SU-DHL-6 (cell line): ENCODE measurements at regions not wholly inside any gene's neighbourhood (a gene's known extent, or its start where the extent isn't known, plus 50 kb on each side); places are given as distances from the start of the nearest gene placed in this dataset.

Experiments
- H2AFZ ChIP-seq: fragments of 200-600 bp; sonication (generic); 2 replicates; pipeline ENCODE4 v1.6.1; 2014; ENCODE audit warnings: low read depth, mild to moderate bottlenecking, moderate library complexity, mixed read lengths, antibody characterized with exemption, low read length; ENCODE audit not compliant: severe bottlenecking
- H3F3A ChIP-seq: fragments of 200-600 bp; shearing (Covaris generic); 2 replicates; pipeline ENCODE4 v1.6.0; 2016; ENCODE audit warnings: antibody characterized with exemption, mild to moderate bottlenecking; ENCODE audit not compliant: insufficient read depth
- H3K27ac ChIP-seq: fragments of 200-600 bp; sonication (generic); 2 replicates; pipeline ENCODE4 v1.5.1; 2016; ENCODE audit warnings: low read depth, mild to moderate bottlenecking, low read length, moderate library complexity, mixed read lengths
- H3K27me3 ChIP-seq: fragments of 200-600 bp; sonication (generic), shearing (Covaris generic); 2 replicates; pipeline ENCODE4 v1.6.0; 2014; ENCODE audit warnings: mild to moderate bottlenecking, low read length
- H3K36me3 ChIP-seq: fragments of 200-600 bp; sonication (generic); 2 replicates; pipeline ENCODE4 v1.6.1; 2014; ENCODE audit warnings: mild to moderate bottlenecking, low read length, mixed read lengths
- H3K4me2 ChIP-seq: fragments of 300-600, 200-600 bp; shearing (Covaris generic), sonication (generic); 2 replicates; pipeline ENCODE4 v1.6.0; 2014; ENCODE audit warnings: low read length, low read depth, mild to moderate bottlenecking; ENCODE audit not compliant: poor library complexity, severe bottlenecking
- H3K4me3 ChIP-seq: fragments of 200-600 bp; sonication (generic); 2 replicates; pipeline ENCODE4 v1.5.1; 2014; ENCODE audit warnings: antibody characterized with exemption, low read length, mild to moderate bottlenecking, mixed read lengths; ENCODE audit not compliant: insufficient read depth, poor library complexity, severe bottlenecking
- H3K79me2 ChIP-seq: fragments of 200-600 bp; sonication (generic); 2 replicates; pipeline ENCODE4 v1.6.1; 2014; ENCODE audit warnings: mild to moderate bottlenecking, low read length, moderate library complexity; ENCODE audit not compliant: insufficient read depth
- H3K9ac ChIP-seq: fragments of 200-600 bp; sonication (generic); 2 replicates; pipeline ENCODE4 v1.7.0; 2014; ENCODE audit warnings: mild to moderate bottlenecking, low read length
- H3K9me2 ChIP-seq: fragments of 200-600 bp; sonication (generic); replicated peaks from 2 replicates; pipeline ENCODE4 v1.6.1; 2014; ENCODE audit warnings: low read length; ENCODE audit not compliant: insufficient read depth
- H3K9me3 ChIP-seq: fragments of 200-600 bp; sonication (generic); 2 replicates; pipeline ENCODE4 v1.6.1; 2014; ENCODE audit warnings: low read length, mixed read lengths; ENCODE audit not compliant: insufficient read depth
- H4K20me1 ChIP-seq: fragments of 200-600 bp; sonication (generic); 2 replicates; pipeline ENCODE4 v1.6.1; 2014; ENCODE audit warnings: low read depth, mild to moderate bottlenecking, antibody characterized with exemption, low read length, moderate library complexity, mixed read lengths
- CTCF ChIP-seq: fragments of 200-600 bp; sonication (generic); IDR thresholded peaks from one replicate; pipeline ENCODE4 v1.5.1; 2017; ENCODE audit warnings: antibody characterized with exemption, mild to moderate bottlenecking, low read length, moderate library complexity; ENCODE audit not compliant: insufficient read depth, poor library complexity, severe bottlenecking
- EZH2phosphoT487 ChIP-seq: fragments of 200-600 bp; sonication (generic), shearing (Covaris generic); conservative IDR thresholded peaks from 2 replicates; pipeline ENCODE4 v1.6.1; 2018; ENCODE audit warnings: mild to moderate bottlenecking, antibody characterized with exemption, low read length, moderate library complexity, mixed read lengths

GRCh38 chr3:16668776-16669545 lies 63.7 kb upstream of the DAZL start:
- H2AFZ ChIP-seq: no peak overlapping the region
- no peaks in the 10 kb centered on the region for H3K9me3 ChIP-seq
- no peaks in the 10 kb centered on the region; the same call in 1 of the 2 replicates for H3K36me3 ChIP-seq
- H3K79me2 ChIP-seq: no peaks in the 10 kb centered on the region
- H3K4me2 ChIP-seq: no peak overlapping the region
- H4K20me1 ChIP-seq: no peaks in the 10 kb centered on the region
- no peak overlapping the region for H3K4me3 ChIP-seq
- H3K9me2 ChIP-seq: no peaks in the 10 kb centered on the region
- no peaks in the 10 kb centered on the region for H3F3A ChIP-seq
- no peaks in the 10 kb centered on the region for H3K27me3 ChIP-seq
- H3K9ac ChIP-seq: no peak overlapping the region
- TF ChIP-seq EZH2phosphoT487 (no peak), CTCF (no peak)
- no peak overlapping the region for H3K27ac ChIP-seq

- Histone ChIP-seq H3K4me3 (no peak overlapping the region), H3K27me3 (no peaks in the 10 kb centered on the region), H3F3A (no peaks in the 10 kb centered on the region), H3K9me3 (peaks cover 1% of the 10 kb centered on the region; the same call in 1 of the 2 replicates), H3K9me2 (no peaks in the 10 kb centered on the region), H3K9ac (no peak overlapping the region), H3K27ac (no peak overlapping the region), H3K4me2 (no peak overlapping the region), H4K20me1 (no peaks in the 10 kb centered on the region), H3K79me2 (no peaks in the 10 kb centered on the region), H2AFZ (no peak overlapping the region), H3K36me3 (no peaks in the 10 kb centered on the region; the same call in 1 of the 2 replicates)
- TF ChIP-seq CTCF (no peak), EZH2phosphoT487 (no peak)
Measured at GRCh38 chr3:16670191-16670590, 65.0 kb upstream of the DAZL start.

- no peak overlapping the region for H2AFZ ChIP-seq
- no peak overlapping the region for H3K27ac ChIP-seq
- H3K9me3 ChIP-seq: peaks cover 13% of the 10 kb centered on the region; the same call in 1 of the 2 replicates
- no peak overlapping the region for H3K4me3 ChIP-seq
- TF ChIP-seq CTCF: no peak
- TF ChIP-seq EZH2phosphoT487: no peak
- H3K79me2 ChIP-seq: no peaks in the 10 kb centered on the region
- no peaks in the 10 kb centered on the region for H4K20me1 ChIP-seq
- no peaks in the 10 kb centered on the region; the same call in 1 of the 2 replicates for H3K36me3 ChIP-seq
- no peak overlapping the region for H3K9ac ChIP-seq
- H3F3A ChIP-seq: no peaks in the 10 kb centered on the region
- H3K9me2 ChIP-seq: no peaks in the 10 kb centered on the region
- no peaks in the 10 kb centered on the region for H3K27me3 ChIP-seq
- no peak overlapping the region for H3K4me2 ChIP-seq
Measured at GRCh38 chr3:16671690-16672089, 66.5 kb upstream of the DAZL start.
